Stimulated activated memory B cell treated with anti-CD40 and anti-IgM and Interleukin-4, amounts not matched to agents 10 μg/mL and 1 μg/mL and 100 μg/mL, for 72 hours (primary cell): ENCODE measurements at regions not wholly inside any gene's neighbourhood (a gene's known extent, or its start where the extent isn't known, plus 50 kb on each side); places are given as distances from the start of the nearest gene placed in this dataset.
A peak's percentile ranks its signal among the peaks of the same experiment; 100 is the strongest.

Source experiments
- ATAC-seq: fragments of 150-1000 bp; cut with Tn5 transposase; 2 replicates; pipeline ENCODE4 v1.10.0; 2021
- H3K27ac Mint-ChIP-seq: one replicate; pipeline ENCODE4 v1.8.0; 2022; ENCODE audit warnings: mild to moderate bottlenecking, mixed read lengths
- H3K27me3 Mint-ChIP-seq: one replicate; pipeline ENCODE4 v1.8.0; 2022; ENCODE audit warnings: mixed read lengths
- H3K36me3 Mint-ChIP-seq: one replicate; pipeline ENCODE4 v1.8.0; 2022; ENCODE audit warnings: mixed read lengths
- H3K4me1 Mint-ChIP-seq: one replicate; pipeline ENCODE4 v1.8.0; 2022; ENCODE audit warnings: mixed read lengths
- H3K4me3 Mint-ChIP-seq: one replicate; pipeline ENCODE4 v1.8.0; 2022; ENCODE audit warnings: mild to moderate bottlenecking, moderate library complexity, mixed read lengths
- H3K9me3 Mint-ChIP-seq: one replicate; pipeline ENCODE4 v1.8.0; 2022; ENCODE audit warnings: mixed read lengths

GRCh38 chr7:24406789-24407299 lies 122.9 kb downstream of the NPY start:
- H3K4me3 Mint-ChIP-seq, result no peak overlapping the region
- no peaks in the 10 kb centered on the region for H3K36me3 Mint-ChIP-seq
- H3K4me1 Mint-ChIP-seq, result peaks cover 6% of the 10 kb centered on the region
- no peak for ATAC-seq
- no peak overlapping the region for H3K27ac Mint-ChIP-seq
- no peaks in the 10 kb centered on the region for H3K9me3 Mint-ChIP-seq
- H3K27me3 Mint-ChIP-seq, result peaks cover 13% of the 10 kb centered on the region

- no peak for ATAC-seq
- peaks cover 6% of the 10 kb centered on the region for H3K4me1 Mint-ChIP-seq
- H3K36me3 Mint-ChIP-seq, result no peaks in the 10 kb centered on the region
- peaks cover 21% of the 10 kb centered on the region for H3K27me3 Mint-ChIP-seq
- H3K4me3 Mint-ChIP-seq, result no peak overlapping the region
- H3K27ac Mint-ChIP-seq, result no peak overlapping the region
- no peaks in the 10 kb centered on the region for H3K9me3 Mint-ChIP-seq
Measured at GRCh38 chr7:24407965-24408364, 124.0 kb downstream of the NPY start.

GRCh38 chr7:24408798-24409430 lies 124.9 kb downstream of the NPY start:
- Mint-ChIP-seq H3K27ac (no peak overlapping the region), H3K4me1 (peaks cover 6% of the 10 kb centered on the region), H3K4me3 (no peak overlapping the region), H3K9me3 (peaks cover 3% of the 10 kb centered on the region), H3K27me3 (peaks cover 22% of the 10 kb centered on the region), H3K36me3 (peaks cover 6% of the 10 kb centered on the region)
- no peak for ATAC-seq

GRCh38 chr7:24409431-24410024 lies 125.5 kb downstream of the NPY start:
- no peak for ATAC-seq
- Mint-ChIP-seq H3K27ac (no peak overlapping the region), H3K9me3 (peaks cover 8% of the 10 kb centered on the region), H3K36me3 (peaks cover 6% of the 10 kb centered on the region), H3K4me3 (no peak overlapping the region), H3K27me3 (peaks cover 28% of the 10 kb centered on the region), H3K4me1 (peaks cover 6% of the 10 kb centered on the region)

- peaks cover 6% of the 10 kb centered on the region for H3K36me3 Mint-ChIP-seq
- H3K27me3 Mint-ChIP-seq, result peaks cover 30% of the 10 kb centered on the region
- H3K9me3 Mint-ChIP-seq, result peaks cover 8% of the 10 kb centered on the region
- ATAC-seq, result no peak
- no peak overlapping the region for H3K4me3 Mint-ChIP-seq
- peaks cover 1% of the 10 kb centered on the region for H3K4me1 Mint-ChIP-seq
- no peak overlapping the region for H3K27ac Mint-ChIP-seq
Measured at GRCh38 chr7:24411226-24411625, 127.2 kb downstream of the NPY start.

GRCh38 chr7:24417526-24418120 lies 133.6 kb downstream of the NPY start:
- Mint-ChIP-seq H3K27ac (no peak overlapping the region), H3K4me3 (no peak overlapping the region), H3K4me1 (no peaks in the 10 kb centered on the region), H3K9me3 (peaks cover 8% of the 10 kb centered on the region), H3K36me3 (peaks cover 6% of the 10 kb centered on the region), H3K27me3 (peaks cover 10% of the 10 kb centered on the region)
- ATAC-seq, result no peak

GRCh38 chr7:24419077-24419476 lies 135.1 kb downstream of the NPY start:
- H3K36me3 Mint-ChIP-seq, result no peaks in the 10 kb centered on the region
- H3K27ac Mint-ChIP-seq, result no peak overlapping the region
- ATAC-seq, result no peak
- H3K4me1 Mint-ChIP-seq, result no peaks in the 10 kb centered on the region
- no peak overlapping the region for H3K4me3 Mint-ChIP-seq
- peaks cover 3% of the 10 kb centered on the region for H3K9me3 Mint-ChIP-seq
- peaks cover 7% of the 10 kb centered on the region for H3K27me3 Mint-ChIP-seq

GRCh38 chr7:24419511-24419910 lies 135.5 kb downstream of the NPY start:
- ATAC-seq, result no peak
- Mint-ChIP-seq H3K4me1 (no peaks in the 10 kb centered on the region), H3K27ac (no peak overlapping the region), H3K9me3 (no peaks in the 10 kb centered on the region), H3K4me3 (no peak overlapping the region), H3K36me3 (no peaks in the 10 kb centered on the region), H3K27me3 (peaks cover 3% of the 10 kb centered on the region)

- H3K4me3 Mint-ChIP-seq, result no peak overlapping the region
- H3K36me3 Mint-ChIP-seq, result no peaks in the 10 kb centered on the region
- H3K4me1 Mint-ChIP-seq, result no peaks in the 10 kb centered on the region
- ATAC-seq, result no peak
- H3K27ac Mint-ChIP-seq, result no peak overlapping the region
- no peaks in the 10 kb centered on the region for H3K27me3 Mint-ChIP-seq
- H3K9me3 Mint-ChIP-seq, result peaks cover 5% of the 10 kb centered on the region
Measured at GRCh38 chr7:24422441-24423010, 138.5 kb downstream of the NPY start.

GRCh38 chr7:24425664-24426063 lies 141.7 kb downstream of the NPY start:
- no peak overlapping the region for H3K27ac Mint-ChIP-seq
- no peaks in the 10 kb centered on the region for H3K4me1 Mint-ChIP-seq
- H3K4me3 Mint-ChIP-seq, result no peak overlapping the region
- H3K27me3 Mint-ChIP-seq, result peaks cover 9% of the 10 kb centered on the region
- H3K9me3 Mint-ChIP-seq, result peaks cover 5% of the 10 kb centered on the region
- no peaks in the 10 kb centered on the region for H3K36me3 Mint-ChIP-seq
- no peak for ATAC-seq

- Mint-ChIP-seq H3K4me3 (no peak overlapping the region), H3K27ac (no peak overlapping the region), H3K4me1 (no peaks in the 10 kb centered on the region), H3K9me3 (peaks cover 5% of the 10 kb centered on the region), H3K36me3 (no peaks in the 10 kb centered on the region), H3K27me3 (peaks cover 9% of the 10 kb centered on the region)
- no peak for ATAC-seq
Measured at GRCh38 chr7:24427048-24427447, 143.1 kb downstream of the NPY start.

GRCh38 chr7:24428676-24429075 lies 144.6 kb upstream of the PALS2 start:
- Mint-ChIP-seq H3K27ac (no peak overlapping the region), H3K4me1 (no peaks in the 10 kb centered on the region), H3K9me3 (peaks cover 5% of the 10 kb centered on the region), H3K36me3 (no peaks in the 10 kb centered on the region), H3K27me3 (peaks cover 9% of the 10 kb centered on the region), H3K4me3 (no peak overlapping the region)
- ATAC-seq, result no peak

GRCh38 chr7:24432677-24433076 lies 140.6 kb upstream of the PALS2 start:
- H3K27ac Mint-ChIP-seq, result no peak overlapping the region
- no peaks in the 10 kb centered on the region for H3K4me1 Mint-ChIP-seq
- ATAC-seq, result peak; percentile 36
- H3K27me3 Mint-ChIP-seq, result peaks cover 9% of the 10 kb centered on the region
- no peaks in the 10 kb centered on the region for H3K9me3 Mint-ChIP-seq
- H3K36me3 Mint-ChIP-seq, result no peaks in the 10 kb centered on the region
- no peak overlapping the region for H3K4me3 Mint-ChIP-seq

- no peaks in the 10 kb centered on the region for H3K4me1 Mint-ChIP-seq
- H3K36me3 Mint-ChIP-seq, result no peaks in the 10 kb centered on the region
- no peaks in the 10 kb centered on the region for H3K27me3 Mint-ChIP-seq
- ATAC-seq, result peak; percentile 53
- H3K9me3 Mint-ChIP-seq, result no peaks in the 10 kb centered on the region
- H3K27ac Mint-ChIP-seq, result no peak overlapping the region
- no peak overlapping the region for H3K4me3 Mint-ChIP-seq
Measured at GRCh38 chr7:24434972-24435371, 138.3 kb upstream of the PALS2 start.

GRCh38 chr7:24436131-24436920 lies 136.9 kb upstream of the PALS2 start:
- Mint-ChIP-seq H3K27ac (no peak overlapping the region), H3K4me1 (no peaks in the 10 kb centered on the region), H3K9me3 (no peaks in the 10 kb centered on the region), H3K27me3 (no peaks in the 10 kb centered on the region), H3K36me3 (no peaks in the 10 kb centered on the region), H3K4me3 (no peak overlapping the region)
- ATAC-seq, result no peak
